ENCODE measurements at regions not wholly inside any gene's neighbourhood (a gene's known extent, or its start where the extent isn't known, plus 50 kb on each side); places are given as distances from the start of the nearest gene placed in this dataset.

DNA sequence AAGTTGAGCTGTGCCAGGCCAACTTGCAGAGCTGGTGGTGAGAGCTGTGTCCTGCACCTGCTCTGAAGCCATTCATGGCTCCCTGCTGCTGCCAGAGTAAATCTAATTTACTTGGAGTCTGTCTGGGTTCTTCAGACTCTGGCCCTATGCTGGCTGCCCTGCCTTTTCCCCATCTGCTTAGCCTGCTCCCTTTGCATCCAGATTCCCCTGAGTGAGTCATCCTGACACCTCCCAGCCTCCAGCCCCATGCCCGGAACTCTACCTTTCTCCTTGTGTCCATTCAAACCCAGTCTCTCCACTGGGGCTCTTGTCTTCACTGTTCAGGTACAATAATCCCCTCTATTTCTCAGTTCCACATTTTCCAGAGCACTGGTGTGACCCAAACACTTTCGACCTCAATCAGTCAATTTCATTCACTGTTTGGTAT lies 434.4 kb upstream of the ZMIZ1 start:
- Histone ChIP-seq H3K36me3 (no peaks in the 10 kb centered on the region), H3K4me1 (ENCODE audit: control insufficient read depth in 1 of 2, low read depth in 2 of 2) (peaks cover 6 to 20% of the 10 kb centered on the region in 2 donors), H3K9me3 (no peaks in the 10 kb centered on the region), H3K27me3 (replicated peaks; ENCODE audit: insufficient read depth) (no peaks in the 10 kb centered on the region), H3K27ac (peak overlapping the region in 1 of 2 donors; percentile 33), H3K4me3 (no peak overlapping the region)
- TF ChIP-seq, protein P1, sequence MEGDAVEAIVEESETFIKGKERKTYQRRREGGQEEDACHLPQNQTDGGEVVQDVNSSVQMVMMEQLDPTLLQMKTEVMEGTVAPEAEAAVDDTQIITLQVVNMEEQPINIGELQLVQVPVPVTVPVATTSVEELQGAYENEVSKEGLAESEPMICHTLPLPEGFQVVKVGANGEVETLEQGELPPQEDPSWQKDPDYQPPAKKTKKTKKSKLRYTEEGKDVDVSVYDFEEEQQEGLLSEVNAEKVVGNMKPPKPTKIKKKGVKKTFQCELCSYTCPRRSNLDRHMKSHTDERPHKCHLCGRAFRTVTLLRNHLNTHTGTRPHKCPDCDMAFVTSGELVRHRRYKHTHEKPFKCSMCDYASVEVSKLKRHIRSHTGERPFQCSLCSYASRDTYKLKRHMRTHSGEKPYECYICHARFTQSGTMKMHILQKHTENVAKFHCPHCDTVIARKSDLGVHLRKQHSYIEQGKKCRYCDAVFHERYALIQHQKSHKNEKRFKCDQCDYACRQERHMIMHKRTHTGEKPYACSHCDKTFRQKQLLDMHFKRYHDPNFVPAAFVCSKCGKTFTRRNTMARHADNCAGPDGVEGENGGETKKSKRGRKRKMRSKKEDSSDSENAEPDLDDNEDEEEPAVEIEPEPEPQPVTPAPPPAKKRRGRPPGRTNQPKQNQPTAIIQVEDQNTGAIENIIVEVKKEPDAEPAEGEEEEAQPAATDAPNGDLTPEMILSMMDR (IDR thresholded peaks at IDR 0.05), result no peak
- no peak for DNase-seq (ENCODE audit: low spot score)
- ATAC-seq (ENCODE audit: insufficient number of reproducible peaks, low FRiP score, low read depth), result no peak

DNA sequence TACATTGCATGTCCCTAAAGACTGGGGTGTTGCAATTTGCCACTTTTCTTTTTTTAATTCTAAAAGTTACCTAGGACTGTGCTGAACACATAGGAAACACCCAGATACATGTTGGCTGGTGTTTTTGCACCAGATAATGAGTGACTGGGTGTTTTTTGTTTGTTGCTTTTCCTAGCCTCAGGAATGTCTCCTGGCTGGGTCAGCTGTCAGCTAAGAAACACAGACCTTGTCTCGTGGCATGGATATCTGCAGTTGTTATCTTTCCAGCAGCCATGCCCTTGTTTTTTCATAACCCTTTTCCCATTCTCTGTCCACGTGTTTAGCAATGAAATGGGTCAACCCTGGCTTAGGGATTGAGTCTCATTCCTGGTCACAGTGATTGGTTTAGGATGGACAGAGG lies 433.9 kb upstream of the ZMIZ1 start:
- Histone ChIP-seq H3K4me1 (ENCODE audit: control insufficient read depth in 1 of 2, low read depth in 2 of 2) (peaks cover 6 to 20% of the 10 kb centered on the region in 2 donors), H3K36me3 (no peaks in the 10 kb centered on the region), H3K27ac (peak overlapping the region in 1 of 2 donors; percentile 33), H3K4me3 (no peak overlapping the region), H3K9me3 (no peaks in the 10 kb centered on the region), H3K27me3 (replicated peaks; ENCODE audit: insufficient read depth) (no peaks in the 10 kb centered on the region)
- peak; percentile 43 for ATAC-seq (ENCODE audit: insufficient number of reproducible peaks, low FRiP score, low read depth)
- TF ChIP-seq, protein P1 (IDR thresholded peaks at IDR 0.05), result no peak
- DNase-seq (ENCODE audit: low spot score), result no peak

- Histone ChIP-seq H3K27ac (no peak overlapping the region), H3K4me1 (ENCODE audit: control insufficient read depth in 1 of 2, low read depth in 2 of 2) (peaks cover 3 to 13% of the 10 kb centered on the region in 2 donors), H3K36me3 (no peaks in the 10 kb centered on the region), H3K4me3 (no peak overlapping the region), H3K27me3 (replicated peaks; ENCODE audit: insufficient read depth) (no peaks in the 10 kb centered on the region), H3K9me3 (no peaks in the 10 kb centered on the region)
- TF ChIP-seq, protein P1 (IDR thresholded peaks at IDR 0.05), result no peak
- ATAC-seq (ENCODE audit: insufficient number of reproducible peaks, low FRiP score, low read depth), result no peak
- DNase-seq (ENCODE audit: low spot score), result no peak
Observed at GRCh38 chr10:78639629-78640028, 429.1 kb upstream of the ZMIZ1 start.

DNA sequence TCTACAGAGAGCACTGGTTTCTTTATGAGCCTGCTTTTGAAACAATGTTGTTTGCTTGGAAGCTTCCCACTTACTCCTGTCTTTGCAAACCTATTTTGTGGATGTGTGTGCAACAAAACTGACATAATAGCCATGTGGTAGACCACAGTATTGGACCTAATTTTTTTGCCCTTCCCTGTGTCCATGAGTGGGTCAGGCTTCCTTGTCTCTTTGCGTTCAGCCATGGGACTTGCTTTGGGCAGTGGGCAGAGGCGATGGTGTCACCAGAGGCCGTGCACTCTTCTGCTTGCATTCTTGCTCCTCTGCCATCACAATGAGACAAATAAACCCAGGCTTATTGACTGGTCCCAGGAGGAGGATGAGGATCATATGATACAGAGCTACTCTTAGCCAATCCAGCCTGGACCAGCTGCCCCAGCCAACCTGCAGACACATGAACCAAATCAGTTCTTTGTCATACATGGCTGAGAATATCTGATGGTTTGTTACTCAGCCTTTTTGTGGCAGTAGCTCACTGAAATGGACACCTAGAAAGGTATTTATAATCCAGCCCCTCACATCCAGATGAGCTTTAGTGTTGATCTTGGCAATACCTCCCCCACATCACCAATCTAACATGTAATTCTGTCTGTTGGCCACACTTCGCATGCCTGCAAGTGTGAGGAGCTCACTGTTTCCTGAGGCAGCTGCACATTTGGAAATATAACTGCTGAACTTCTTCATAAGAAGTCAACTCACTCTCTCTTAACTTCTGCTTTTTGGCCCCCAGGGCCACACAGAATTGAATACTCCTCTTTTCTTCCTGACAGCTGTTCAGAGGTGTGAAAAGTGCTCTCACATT lies 427.8 kb upstream of the ZMIZ1 start:
- Histone ChIP-seq H3K9me3 (no peaks in the 10 kb centered on the region), H3K4me1 (ENCODE audit: control insufficient read depth in 1 of 2, low read depth in 2 of 2) (no peaks in the 10 kb centered on the region), H3K27ac (no peak overlapping the region), H3K27me3 (replicated peaks; ENCODE audit: insufficient read depth) (no peaks in the 10 kb centered on the region), H3K4me3 (no peak overlapping the region), H3K36me3 (no peaks in the 10 kb centered on the region)
- no peak for ATAC-seq (ENCODE audit: insufficient number of reproducible peaks, low FRiP score, low read depth)
- TF ChIP-seq, protein P1 (IDR thresholded peaks at IDR 0.05), result no peak
- no peak for DNase-seq (ENCODE audit: low spot score)

DNA sequence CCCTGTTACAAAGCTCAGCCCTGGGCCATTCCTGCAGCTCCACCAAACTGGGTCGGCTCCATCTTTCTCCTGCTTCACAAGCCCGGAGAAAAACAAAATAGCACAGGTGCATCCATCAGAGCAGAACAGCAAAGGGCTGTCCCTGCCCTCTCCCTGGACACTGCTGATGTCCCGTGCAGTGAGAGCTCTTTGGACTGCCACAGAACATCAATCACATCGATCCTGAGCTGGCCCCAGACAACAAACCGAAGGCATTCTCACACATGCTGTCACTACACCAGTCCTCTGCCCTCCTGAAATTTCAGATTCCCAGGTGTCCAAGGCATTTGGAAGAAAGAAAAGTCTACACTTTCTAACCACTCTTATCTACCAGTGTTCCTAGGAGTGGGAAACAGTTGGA lies 427.1 kb upstream of the ZMIZ1 start:
- H3K27me3 ChIP-seq (replicated peaks; ENCODE audit: insufficient read depth), result no peaks in the 10 kb centered on the region
- no peak overlapping the region for H3K27ac ChIP-seq
- H3K4me1 ChIP-seq (ENCODE audit: control insufficient read depth in 1 of 2, low read depth in 2 of 2), result no peaks in the 10 kb centered on the region
- TF ChIP-seq, protein P1 (IDR thresholded peaks at IDR 0.05), result no peak
- H3K4me3 ChIP-seq, result no peak overlapping the region
- no peaks in the 10 kb centered on the region for H3K36me3 ChIP-seq
- H3K9me3 ChIP-seq, result no peaks in the 10 kb centered on the region
- ATAC-seq (ENCODE audit: insufficient number of reproducible peaks, low FRiP score, low read depth), result no peak
- no peak for DNase-seq (ENCODE audit: low spot score)

Measured in thoracic aorta (tissue), 2 donors.